Osteoblast (primary cell): ENCODE measurements at regions not wholly inside any gene's neighbourhood (a gene's known extent, or its start where the extent isn't known, plus 50 kb on each side); places are given as distances from the start of the nearest gene placed in this dataset.
A peak's percentile ranks its signal among the peaks of the same experiment; 100 is the strongest.

Source experiments
- DNase-seq: peaks from one replicate; pipeline ENCODE4 v3.0.0; 2011; ENCODE audit warnings: low spot score, mixed read lengths; ENCODE audit not compliant: insufficient read length; ENCODE audit errors: missing footprints
- H2AFZ ChIP-seq: 2 replicates; pipeline ENCODE4 v1.6.0; 2011; ENCODE audit warnings: mild to moderate bottlenecking, low read length
- H3K27ac ChIP-seq: 2 replicates; pipeline ENCODE4 v1.5.1; 2011; ENCODE audit warnings: mild to moderate bottlenecking, low read depth, low read length, moderate library complexity
- H3K27me3 ChIP-seq: 2 replicates; pipeline ENCODE4 v1.6.0; 2012; ENCODE audit warnings: mild to moderate bottlenecking, control low read depth, inconsistent platforms, low read length, moderate library complexity; ENCODE audit not compliant: insufficient read depth
- H3K36me3 ChIP-seq: 2 replicates; pipeline ENCODE4 v1.5.1; 2011; ENCODE audit warnings: mild to moderate bottlenecking, low read length, control low read depth, moderate library complexity; ENCODE audit not compliant: insufficient read depth
- H3K4me1 ChIP-seq: 2 replicates; pipeline ENCODE4 v1.5.1; 2011; ENCODE audit warnings: mild to moderate bottlenecking, low read length, control low read depth, moderate library complexity; ENCODE audit not compliant: insufficient read depth
- H3K4me2 ChIP-seq: 2 replicates; pipeline ENCODE4 v1.6.0; 2011; ENCODE audit warnings: mild to moderate bottlenecking, low read length; ENCODE audit not compliant: insufficient read depth
- H3K4me3 ChIP-seq: fragments of 200-600 bp; sonication (generic); 3 replicates; pipeline ENCODE4 v1.5.1; 2012; ENCODE audit warnings: mild to moderate bottlenecking, low read length, inconsistent platforms; ENCODE audit not compliant: insufficient read depth
- H3K79me2 ChIP-seq: 2 replicates; pipeline ENCODE4 v1.6.0; 2012; ENCODE audit warnings: mild to moderate bottlenecking, low read length, control low read depth, inconsistent platforms; ENCODE audit not compliant: insufficient read depth
- H3K9me3 ChIP-seq: 2 replicates; pipeline ENCODE4 v1.5.1; 2011; ENCODE audit warnings: low read depth, low read length, control low read depth
- H4K20me1 ChIP-seq: 2 replicates; pipeline ENCODE4 v1.6.0; 2012; ENCODE audit warnings: mild to moderate bottlenecking, low read length, control low read depth; ENCODE audit not compliant: insufficient read depth
- CTCF ChIP-seq: IDR thresholded peaks from 2 replicates; pipeline ENCODE4 v1.5.1; 2011; ENCODE audit warnings: mild to moderate bottlenecking, low read depth, low read length, moderate library complexity; ENCODE audit errors: extremely low read depth

- peak overlapping the region; percentile 86 for H3K4me2 ChIP-seq
- peak overlapping the region; percentile 78 for H3K27ac ChIP-seq
- peak; percentile 81 for DNase-seq
- peak overlapping the region; percentile 76 for H3K4me3 ChIP-seq
- no peaks in the 10 kb centered on the region for H4K20me1 ChIP-seq
- H3K79me2 ChIP-seq: no peaks in the 10 kb centered on the region
- no peak for TF ChIP-seq CTCF
- peak overlapping the region; percentile 79 for H2AFZ ChIP-seq
- H3K9me3 ChIP-seq: no peaks in the 10 kb centered on the region
- no peaks in the 10 kb centered on the region for H3K36me3 ChIP-seq
- peaks cover 20% of the 10 kb centered on the region for H3K4me1 ChIP-seq
- H3K27me3 ChIP-seq: peaks cover 9% of the 10 kb centered on the region
Observed at GRCh38 chr1:212557739-212558692, 50.5 kb upstream of the ATF3 start.

GRCh38 chr1:212558693-212559480, 49.7 kb upstream of the ATF3 start:
- Histone ChIP-seq H3K79me2 (no peaks in the 10 kb centered on the region), H3K27ac (peak overlapping the region; percentile 78), H3K9me3 (no peaks in the 10 kb centered on the region), H3K4me1 (peaks cover 20% of the 10 kb centered on the region), H2AFZ (peak overlapping the region; percentile 83), H3K36me3 (no peaks in the 10 kb centered on the region), H3K4me2 (peak overlapping the region; percentile 86), H4K20me1 (no peaks in the 10 kb centered on the region), H3K4me3 (peak overlapping the region; percentile 76), H3K27me3 (peaks cover 6% of the 10 kb centered on the region)
- peak; percentile 97 for DNase-seq
- no peak for TF ChIP-seq CTCF
